ENCODE measurements at regions not wholly inside any gene's neighbourhood (a gene's known extent, or its start where the extent isn't known, plus 50 kb on each side); places are given as distances from the start of the nearest gene placed in this dataset.
A peak's percentile ranks its signal among the peaks of the same experiment; 100 is the strongest.
"Not testable (repeated sequence)": the region's sequence is repeated elsewhere in the genome, so short reads cannot be mapped to it uniquely, and the experiment has no call there.

DNA sequence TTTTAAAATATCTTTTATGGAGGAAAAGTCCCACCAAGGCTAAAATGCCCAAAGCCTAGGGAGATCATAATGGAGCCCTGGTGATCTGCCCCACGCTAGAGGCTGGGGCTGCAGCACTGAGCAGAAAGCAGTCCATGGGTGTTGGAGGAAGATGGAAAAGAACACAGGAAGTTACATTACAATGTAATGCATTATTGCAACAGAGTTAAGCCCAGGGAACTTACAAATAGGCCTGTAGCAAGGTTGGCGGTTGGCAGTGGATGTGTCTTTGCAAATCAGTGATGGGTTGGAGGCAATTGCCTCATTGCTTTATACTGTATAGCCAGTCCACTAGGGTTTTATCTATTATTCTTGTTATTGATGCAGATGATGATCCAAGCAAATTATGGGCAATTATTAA is 399.9 kb downstream of the NDFIP2 start:
- DNase-seq (ENCODE audit: low read depth in 2 of 2), result peak in 1 of 2 donors; percentile 11

GRCh38 chr13:79874396-79875360 is 393.7 kb downstream of the NDFIP2 start:
- no peak for DNase-seq (ENCODE audit: low read depth in 2 of 2)

DNA sequence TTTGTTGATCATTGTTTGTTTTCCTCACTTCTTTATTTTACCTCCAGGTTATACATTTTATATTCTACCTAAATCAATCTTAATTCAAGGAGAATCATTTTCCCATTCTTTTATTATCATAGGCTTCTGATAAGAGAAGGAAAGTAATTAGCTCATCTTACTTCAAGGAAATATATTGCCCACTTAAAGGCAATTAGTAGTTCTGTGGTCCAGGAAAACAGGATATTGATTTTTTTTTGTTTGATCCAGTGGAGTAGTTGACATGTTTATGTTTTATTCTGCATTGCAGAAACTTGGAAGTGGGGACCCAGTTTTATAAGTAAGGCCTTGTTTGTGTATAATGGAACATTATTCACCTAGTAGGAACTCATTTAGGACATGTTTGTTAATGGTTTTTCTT is 390.6 kb downstream of the NDFIP2 start:
- DNase-seq (ENCODE audit: low read depth in 2 of 2), result no peak

GRCh38 chr13:79870766-79871165 is 389.8 kb downstream of the NDFIP2 start:
- no peak for DNase-seq (ENCODE audit: low read depth in 2 of 2)

DNA sequence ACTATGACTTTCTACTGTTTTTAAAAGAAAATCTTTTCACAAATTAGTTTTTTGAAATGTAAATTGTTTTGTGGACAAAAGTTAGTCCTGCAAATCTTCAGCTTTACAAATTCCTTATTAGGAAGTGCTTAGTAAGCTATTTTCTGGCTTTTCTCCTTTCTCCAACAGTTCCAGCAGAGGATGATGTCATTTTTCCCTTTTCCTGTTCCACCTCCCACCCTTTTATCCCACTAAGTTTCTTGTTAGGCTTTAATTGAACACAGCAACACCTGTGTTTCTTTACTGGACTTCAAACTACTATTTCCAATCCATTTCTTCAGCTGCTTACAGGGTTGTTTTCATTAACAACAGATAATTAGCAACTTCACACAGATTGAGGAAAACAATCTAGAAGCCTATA is 389.2 kb downstream of the NDFIP2 start:
- DNase-seq (ENCODE audit: low read depth in 2 of 2), result peak in 1 of 2 donors; percentile 57

GRCh38 chr13:79869326-79869725 is 388.4 kb downstream of the NDFIP2 start:
- peak in 1 of 2 donors; percentile 83 for DNase-seq (ENCODE audit: low read depth in 2 of 2)

- no peak for DNase-seq (ENCODE audit: low read depth in 2 of 2)
Observed at GRCh38 chr13:79867254-79867653, 386.3 kb downstream of the NDFIP2 start.

DNA sequence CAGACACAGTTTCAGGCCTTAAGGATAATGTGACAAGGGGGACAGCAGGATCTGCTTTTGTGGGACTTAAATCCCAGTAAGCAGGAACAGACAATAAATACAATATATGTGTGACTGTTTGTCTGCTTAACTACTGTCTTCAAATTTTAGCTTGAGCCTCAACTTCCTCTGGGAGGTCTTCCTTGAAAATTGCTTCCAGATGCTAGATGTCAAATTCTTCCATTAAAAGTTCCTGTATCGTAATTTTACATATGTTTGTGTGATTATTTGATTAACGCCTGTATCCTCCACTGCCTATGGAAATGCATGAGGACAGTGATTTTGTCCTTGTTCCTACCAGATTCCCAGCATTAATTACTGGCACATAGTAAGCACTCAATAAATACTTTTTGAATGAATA is 385.5 kb downstream of the NDFIP2 start:
- no peak for DNase-seq (ENCODE audit: low read depth in 2 of 2)

DNA sequence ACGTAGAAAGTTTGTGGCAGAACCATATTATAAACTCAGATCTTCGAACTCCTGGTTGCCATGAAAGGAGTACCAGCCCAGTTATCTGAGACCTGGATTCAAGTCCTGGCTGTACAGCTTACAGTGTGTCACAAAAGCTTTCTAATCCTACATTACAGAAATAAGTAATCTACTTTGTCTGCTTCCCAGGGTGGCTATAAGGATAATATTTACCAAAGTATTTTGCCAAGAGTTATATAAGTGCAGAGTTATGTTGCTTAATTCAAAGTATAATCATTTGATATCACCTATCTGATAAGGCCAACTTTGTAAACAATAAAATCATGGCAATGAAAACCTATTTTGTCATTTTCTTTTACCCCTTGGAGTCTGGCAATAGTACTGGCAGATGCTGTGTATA is 381.6 kb downstream of the NDFIP2 start:
- DNase-seq (ENCODE audit: low read depth in 2 of 2), result no peak

DNA sequence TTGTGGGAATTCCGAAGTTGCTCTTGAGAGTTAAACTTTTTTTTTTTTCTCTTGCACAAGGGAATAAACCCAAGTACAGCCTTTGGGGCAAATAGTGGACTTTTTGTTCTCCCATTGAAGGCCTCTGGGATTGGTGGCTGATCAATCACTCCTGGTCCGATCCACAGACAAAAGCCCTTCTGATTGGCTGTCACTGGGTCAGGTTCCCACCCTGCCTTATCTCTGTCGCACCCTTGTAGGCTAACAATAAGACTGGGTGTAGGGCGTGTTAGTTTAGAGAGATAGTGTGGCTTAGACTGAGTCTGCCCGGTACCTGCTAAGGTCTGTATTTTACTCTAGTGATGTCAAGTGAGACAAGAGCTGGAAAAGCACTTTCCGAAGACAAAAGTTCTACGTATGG is 380.8 kb downstream of the NDFIP2 start:
- no peak for DNase-seq (ENCODE audit: low read depth in 2 of 2)

DNA sequence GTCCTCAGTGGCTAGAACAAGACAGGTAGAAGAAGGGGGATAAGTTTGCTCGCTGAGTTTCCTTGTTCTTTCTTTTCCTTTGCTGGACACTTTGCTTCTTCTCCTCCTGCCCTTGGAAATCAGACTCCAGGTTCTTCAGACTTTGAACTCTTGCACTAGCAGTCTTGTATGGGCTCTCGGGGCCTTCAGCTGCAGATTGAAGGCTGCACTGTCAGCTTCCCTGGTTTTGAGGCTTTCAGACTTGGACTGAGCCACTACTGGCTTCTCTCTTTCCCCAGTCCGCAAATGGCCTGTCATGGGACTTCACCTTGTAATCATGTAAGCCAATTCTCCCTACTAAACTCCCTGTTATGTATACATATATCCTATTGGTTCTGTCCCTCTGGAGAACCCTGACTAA is 379.8 kb downstream of the NDFIP2 start:
- no peak for DNase-seq (ENCODE audit: low read depth in 2 of 2)

GRCh38 chr13:79859756-79860155 is 378.8 kb downstream of the NDFIP2 start:
- DNase-seq (ENCODE audit: low read depth in 2 of 2), result no peak

- DNase-seq (ENCODE audit: low read depth in 2 of 2), result no peak
Observed at GRCh38 chr13:79853251-79853650, 372.3 kb downstream of the NDFIP2 start.

GRCh38 chr13:79851318-79851717 is 370.4 kb downstream of the NDFIP2 start:
- no peak for DNase-seq (ENCODE audit: low read depth in 2 of 2)

DNA sequence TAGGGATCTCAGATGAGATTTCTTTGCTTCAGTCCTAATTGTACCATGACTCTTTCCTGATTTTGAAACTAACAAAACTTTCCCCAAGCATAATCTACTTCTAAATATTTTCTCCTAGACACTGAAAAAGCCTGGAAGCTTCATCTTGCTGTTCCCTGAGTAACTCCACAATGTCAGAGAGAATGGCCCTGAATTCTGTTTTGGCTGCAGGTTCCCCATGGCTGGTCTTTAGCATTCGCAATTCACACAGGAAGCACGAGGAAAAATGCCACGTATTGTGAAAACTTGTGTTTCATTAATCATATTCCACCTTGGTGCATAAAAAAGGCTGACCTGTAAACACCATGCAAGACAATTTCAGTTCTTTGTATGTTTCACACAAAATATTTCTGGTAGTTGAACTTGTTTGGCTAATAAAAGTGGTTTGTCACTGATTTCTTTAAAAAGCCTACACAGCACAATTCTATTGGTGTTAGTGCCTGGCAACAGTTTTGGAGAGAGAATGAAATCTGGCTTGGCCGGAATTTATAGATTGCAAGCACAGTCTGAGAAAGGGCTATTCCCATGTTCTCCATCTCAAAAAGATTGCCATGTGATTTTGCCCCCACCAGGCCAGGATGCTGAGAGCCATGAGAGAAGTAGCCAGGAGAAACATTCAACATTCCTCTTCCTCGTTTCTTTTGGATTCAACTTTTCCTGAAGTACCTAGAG is 367.1 kb downstream of the NDFIP2 start:
- DNase-seq (ENCODE audit: low read depth in 2 of 2), result no peak

DNA sequence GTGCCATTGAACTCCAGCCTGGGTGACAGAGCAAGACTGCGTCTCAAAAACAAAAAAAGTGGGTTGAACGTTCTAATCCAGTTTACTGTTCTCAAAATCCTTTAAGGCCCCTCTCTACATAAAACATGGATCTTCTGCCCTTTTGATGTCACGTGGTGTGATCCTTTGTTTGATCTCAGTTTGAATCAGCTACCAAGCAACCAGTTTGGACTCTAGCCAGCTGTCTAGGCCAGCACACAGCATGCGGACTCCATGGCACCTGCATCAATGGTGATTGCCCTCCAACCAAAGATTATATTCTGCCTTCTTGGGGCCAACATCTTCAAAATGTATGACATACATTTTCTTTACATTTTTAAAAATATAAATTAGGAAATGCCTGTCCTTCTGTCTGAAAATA is 365.4 kb downstream of the NDFIP2 start:
- DNase-seq (ENCODE audit: low read depth in 2 of 2), result peak; percentile 5 to 9

DNA sequence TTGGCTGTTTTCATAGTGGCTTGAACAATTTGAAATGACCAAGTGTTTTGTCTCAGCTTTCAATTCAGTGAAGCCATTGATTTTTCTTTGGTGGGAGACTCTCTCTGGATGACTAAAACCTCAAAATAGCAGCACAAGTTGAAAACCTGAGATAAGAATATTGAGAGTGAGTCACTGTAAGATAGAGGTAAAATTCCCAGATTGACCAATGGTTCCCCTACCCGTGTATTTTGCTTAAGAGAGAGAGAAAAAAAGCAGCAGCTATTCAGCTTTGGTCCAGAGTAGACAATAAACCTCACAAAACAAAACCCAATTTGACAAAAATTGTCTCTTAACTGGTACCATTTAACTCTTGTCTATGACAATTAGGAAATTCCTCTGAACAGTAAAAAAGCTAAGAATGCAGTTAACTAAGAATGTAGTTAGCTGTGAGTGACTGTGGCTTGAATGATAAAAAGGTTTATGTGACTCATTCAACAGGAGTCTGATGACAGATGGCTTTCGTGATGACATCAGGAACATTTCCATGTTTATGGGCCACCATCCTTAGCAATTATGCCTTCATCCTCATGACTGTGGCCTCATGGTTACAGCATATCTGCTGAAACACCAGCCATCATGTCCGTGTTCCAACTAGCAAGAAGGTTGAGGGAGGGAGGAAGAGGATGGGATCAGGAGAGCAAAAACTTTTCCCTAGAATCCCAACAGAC is 356.9 kb downstream of the NDFIP2 start:
- peak in 1 of 2 donors; percentile 41 for DNase-seq (ENCODE audit: low read depth in 2 of 2)

- not testable (repeated sequence) for DNase-seq (ENCODE audit: low read depth in 2 of 2)
Observed at GRCh38 chr13:79836121-79836520, 355.2 kb downstream of the NDFIP2 start.

- DNase-seq (ENCODE audit: low read depth in 2 of 2), result no peak
Observed at GRCh38 chr13:79834876-79835275, 353.9 kb downstream of the NDFIP2 start.

DNA sequence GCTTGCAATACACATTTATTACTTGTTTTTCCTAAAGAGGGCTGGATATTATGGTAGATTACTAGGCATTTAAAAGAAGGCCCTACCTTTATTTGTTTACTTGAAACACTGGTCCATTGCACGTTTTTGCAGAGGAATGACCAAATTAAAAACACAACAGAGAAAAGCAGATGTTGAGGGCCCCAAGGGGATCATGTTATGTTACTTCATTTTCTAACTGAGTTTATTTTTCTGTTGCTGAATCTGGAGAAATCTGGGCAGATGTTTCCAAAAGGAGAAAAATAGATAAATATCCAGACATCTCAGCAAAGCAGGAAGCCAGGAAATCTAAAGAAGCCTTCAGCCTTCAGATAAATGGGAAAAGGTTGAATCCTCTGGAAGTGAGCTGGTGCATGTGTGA is 353.0 kb downstream of the NDFIP2 start:
- no peak for DNase-seq (ENCODE audit: low read depth in 2 of 2)

DNA sequence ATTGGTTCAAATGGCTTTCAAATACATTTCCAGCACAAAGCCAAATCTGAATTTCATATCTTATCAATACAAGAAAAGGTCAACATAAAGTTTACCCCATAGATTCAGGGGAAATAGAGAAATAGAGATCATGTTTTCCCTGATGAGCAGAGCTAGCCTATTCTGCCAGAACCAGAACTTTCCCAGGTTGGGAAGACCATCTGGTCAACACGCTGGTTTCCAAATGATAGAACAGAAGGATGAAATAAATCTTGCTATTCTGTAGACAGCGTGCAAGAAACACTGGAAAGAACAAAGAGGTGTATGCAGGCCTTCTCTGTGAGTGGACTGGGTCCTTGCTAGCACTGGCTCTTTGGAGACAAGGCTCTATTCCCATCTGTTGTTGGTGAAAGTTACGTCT is 350.6 kb downstream of the NDFIP2 start:
- DNase-seq (ENCODE audit: low read depth in 2 of 2), result no peak

DNA sequence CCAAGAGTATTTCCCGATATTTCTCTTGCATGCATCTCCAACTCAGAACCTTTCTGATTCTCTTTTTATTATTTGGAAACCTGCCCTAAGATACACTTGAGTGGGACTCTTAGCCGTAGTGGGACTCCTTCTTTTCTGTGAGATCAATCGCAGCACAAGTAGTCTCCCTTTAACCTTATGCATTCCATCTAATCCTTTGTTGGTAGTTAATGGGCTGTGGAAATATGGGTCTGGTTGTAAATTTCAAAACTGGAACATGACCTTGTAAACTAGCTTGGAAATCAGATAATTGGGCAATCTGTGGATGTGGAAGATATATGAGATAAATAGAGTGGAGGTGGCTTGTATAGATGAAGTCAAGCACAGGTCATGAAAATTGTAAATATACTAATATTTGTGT is 350.0 kb downstream of the NDFIP2 start:
- no peak for DNase-seq (ENCODE audit: low read depth in 2 of 2)

Measured in dermis microvascular lymphatic vessel endothelial cell (primary cell).